ENCODE measurements at regions not wholly inside any gene's neighbourhood (a gene's known extent, or its start where the extent isn't known, plus 50 kb on each side); places are given as distances from the start of the nearest gene placed in this dataset.

DNA sequence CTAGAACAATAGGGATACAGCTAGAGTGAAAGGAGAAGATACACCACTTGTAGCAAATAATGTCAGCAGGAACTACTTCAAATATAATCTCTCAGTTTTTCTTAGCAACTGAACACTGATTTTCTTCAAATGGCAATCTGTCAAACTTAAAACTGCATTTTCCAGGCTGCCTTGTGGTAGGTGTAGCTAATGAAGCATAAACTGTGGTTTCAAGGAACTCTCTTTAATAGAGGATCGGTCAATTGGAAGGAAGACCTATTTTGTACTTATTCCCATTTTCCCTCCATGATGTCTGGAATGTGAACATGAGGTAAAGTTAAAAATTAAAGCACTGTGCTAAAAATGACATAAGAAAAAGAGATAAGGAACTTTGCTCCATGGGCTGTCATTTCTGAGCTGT lies 1261.9 kb downstream of the PCDH17 start:
- no peak for DNase-seq

GRCh38 chr13:58906329-58907007 lies 1257.3 kb downstream of the DIAPH3 start:
- H3K9me2 ChIP-seq (replicated peaks; ENCODE audit: insufficient read depth, low read length): no peaks in the 10 kb centered on the region
- H3K27ac ChIP-seq (ENCODE audit: low read length): no peak overlapping the region
- H3K79me2 ChIP-seq (ENCODE audit: low read length): no peaks in the 10 kb centered on the region
- H3K9ac ChIP-seq (ENCODE audit: low read length): no peak overlapping the region
- H4K20me1 ChIP-seq (ENCODE audit: insufficient read depth, low read depth, low read length): no peaks in the 10 kb centered on the region
- no peak overlapping the region for H3K4me2 ChIP-seq (ENCODE audit: low read depth, low read length, poor library complexity, severe bottlenecking)
- H3K36me3 ChIP-seq (ENCODE audit: insufficient read depth, low read length): no peaks in the 10 kb centered on the region
- no peak overlapping the region for H2AFZ ChIP-seq (ENCODE audit: low read length)
- DNase-seq: no peak
- peaks cover 23% of the 10 kb centered on the region for H3K9me3 ChIP-seq (ENCODE audit: low read length)
- H3K4me1 ChIP-seq (ENCODE audit: low read length): no peaks in the 10 kb centered on the region
- H3K27me3 ChIP-seq (ENCODE audit: low read length): no peaks in the 10 kb centered on the region
- no peak overlapping the region for H3K4me3 ChIP-seq (ENCODE audit: low read length)

More for the DNA sequence above, 1261.9 kb downstream of the PCDH17 start:
- H2AFZ ChIP-seq (ENCODE audit: low read length): no peak overlapping the region
- no peaks in the 10 kb centered on the region for H3K79me2 ChIP-seq (ENCODE audit: low read length)
- no peak overlapping the region for H3K27ac ChIP-seq (ENCODE audit: low read length)
- H3K9me2 ChIP-seq (replicated peaks; ENCODE audit: insufficient read depth, low read length): no peaks in the 10 kb centered on the region
- H4K20me1 ChIP-seq (ENCODE audit: insufficient read depth, low read depth, low read length): no peaks in the 10 kb centered on the region
- H3K27me3 ChIP-seq (ENCODE audit: low read length): no peaks in the 10 kb centered on the region
- H3K4me1 ChIP-seq (ENCODE audit: low read length): no peaks in the 10 kb centered on the region
- no peak overlapping the region for H3K4me3 ChIP-seq (ENCODE audit: low read length)
- H3K36me3 ChIP-seq (ENCODE audit: insufficient read depth, low read length): no peaks in the 10 kb centered on the region
- no peak overlapping the region for H3K4me2 ChIP-seq (ENCODE audit: low read depth, low read length, poor library complexity, severe bottlenecking)
- H3K9me3 ChIP-seq (ENCODE audit: low read length): peaks cover 3% of the 10 kb centered on the region
- H3K9ac ChIP-seq (ENCODE audit: low read length): no peak overlapping the region

DNA sequence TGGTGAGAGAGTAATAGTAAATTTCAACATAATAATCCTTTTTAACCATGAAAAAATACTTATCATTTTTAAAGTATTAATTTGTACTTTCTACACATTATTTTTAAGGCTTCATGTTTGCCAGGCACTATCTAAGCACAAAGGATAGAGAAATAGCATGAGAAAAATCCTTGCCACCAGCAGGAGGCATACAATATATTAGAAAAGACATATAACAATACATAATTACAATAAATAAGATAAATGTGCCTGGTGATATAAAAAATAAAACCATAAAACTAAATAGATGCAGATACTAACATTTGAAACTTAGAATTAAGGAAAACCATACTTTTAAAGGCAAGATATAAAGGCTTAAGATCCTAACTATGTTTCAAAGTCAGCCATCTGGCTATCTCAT lies 1256.4 kb downstream of the DIAPH3 start:
- DNase-seq: no peak

DNA sequence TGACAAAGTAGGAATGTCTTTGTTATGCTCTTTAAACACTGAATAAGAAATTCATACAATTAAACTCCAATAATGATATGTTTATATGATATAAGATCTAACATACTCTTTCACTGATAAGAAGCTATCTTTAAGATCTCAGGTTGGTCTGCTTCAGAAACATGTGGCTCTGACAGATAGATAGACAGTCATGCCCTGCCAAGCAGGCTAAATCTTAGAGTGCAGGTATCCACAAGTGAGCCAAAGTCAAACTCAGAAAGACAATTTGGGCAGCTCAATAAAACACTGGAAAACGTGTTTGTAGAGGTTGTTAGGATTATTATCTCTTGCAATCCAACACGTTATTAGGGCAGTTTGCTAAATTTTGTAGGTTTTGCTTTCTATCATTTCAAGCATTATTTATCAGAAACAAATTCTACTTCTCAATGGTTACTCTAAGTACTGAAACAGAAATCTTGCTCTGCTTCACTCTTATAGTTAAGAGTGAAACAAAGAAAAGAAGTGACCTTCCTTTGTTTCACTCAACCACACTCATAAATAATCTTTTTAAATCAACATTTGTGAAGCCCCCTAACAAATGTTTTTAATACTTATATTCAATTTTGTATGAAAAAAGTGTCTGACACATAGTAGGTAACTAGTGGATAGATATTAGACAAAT lies 1255.6 kb downstream of the DIAPH3 start:
- H2AFZ ChIP-seq (ENCODE audit: low read length): no peak overlapping the region
- no peak overlapping the region for H3K4me3 ChIP-seq (ENCODE audit: low read length)
- H3K36me3 ChIP-seq (ENCODE audit: insufficient read depth, low read length): no peaks in the 10 kb centered on the region
- H4K20me1 ChIP-seq (ENCODE audit: insufficient read depth, low read depth, low read length): no peaks in the 10 kb centered on the region
- no peaks in the 10 kb centered on the region for H3K27me3 ChIP-seq (ENCODE audit: low read length)
- no peak overlapping the region for H3K27ac ChIP-seq (ENCODE audit: low read length)
- no peak overlapping the region for H3K9ac ChIP-seq (ENCODE audit: low read length)
- H3K9me2 ChIP-seq (replicated peaks; ENCODE audit: insufficient read depth, low read length): no peaks in the 10 kb centered on the region
- H3K4me2 ChIP-seq (ENCODE audit: low read depth, low read length, poor library complexity, severe bottlenecking): no peak overlapping the region
- peaks cover 22% of the 10 kb centered on the region for H3K9me3 ChIP-seq (ENCODE audit: low read length)
- no peaks in the 10 kb centered on the region for H3K4me1 ChIP-seq (ENCODE audit: low read length)
- no peak for DNase-seq
- no peaks in the 10 kb centered on the region for H3K79me2 ChIP-seq (ENCODE audit: low read length)

More for the DNA sequence above, 1256.4 kb downstream of the DIAPH3 start:
- Histone ChIP-seq H3K9me2 (replicated peaks; ENCODE audit: insufficient read depth, low read length) (no peaks in the 10 kb centered on the region), H3K4me3 (ENCODE audit: low read length) (no peak overlapping the region), H3K27me3 (ENCODE audit: low read length) (no peaks in the 10 kb centered on the region), H3K79me2 (ENCODE audit: low read length) (no peaks in the 10 kb centered on the region), H3K4me1 (ENCODE audit: low read length) (no peaks in the 10 kb centered on the region), H3K4me2 (ENCODE audit: low read depth, low read length, poor library complexity, severe bottlenecking) (no peak overlapping the region), H3K36me3 (ENCODE audit: insufficient read depth, low read length) (no peaks in the 10 kb centered on the region), H3K27ac (ENCODE audit: low read length) (no peak overlapping the region), H3K9ac (ENCODE audit: low read length) (no peak overlapping the region), H4K20me1 (ENCODE audit: insufficient read depth, low read depth, low read length) (no peaks in the 10 kb centered on the region), H3K9me3 (ENCODE audit: low read length) (peaks cover 23% of the 10 kb centered on the region), H2AFZ (ENCODE audit: low read length) (no peak overlapping the region)

DNA sequence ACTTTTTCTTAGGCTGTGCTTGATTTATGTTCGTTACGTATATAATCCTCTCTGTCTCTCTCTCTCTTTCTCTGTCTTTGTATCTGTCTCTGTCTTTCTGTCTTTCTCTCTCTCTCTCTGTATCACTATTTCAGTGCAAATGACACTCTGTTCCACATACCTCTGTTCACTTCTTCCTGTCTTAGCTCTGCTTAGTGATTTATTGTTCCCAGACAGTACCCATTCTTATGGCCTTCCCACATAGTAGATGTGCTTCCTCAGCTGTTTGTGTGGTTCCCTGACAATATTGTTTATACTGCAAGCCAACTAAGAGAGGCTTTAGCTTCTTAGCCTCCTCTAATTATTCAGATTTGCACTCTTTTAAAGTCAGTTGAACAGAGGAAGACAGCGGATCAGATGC lies 1244.2 kb downstream of the DIAPH3 start:
- DNase-seq: no peak
- H3K9me3 ChIP-seq (ENCODE audit: low read length): peaks cover 17% of the 10 kb centered on the region
- no peaks in the 10 kb centered on the region for H3K9me2 ChIP-seq (replicated peaks; ENCODE audit: insufficient read depth, low read length)
- H2AFZ ChIP-seq (ENCODE audit: low read length): no peak overlapping the region
- H3K27ac ChIP-seq (ENCODE audit: low read length): no peak overlapping the region
- no peaks in the 10 kb centered on the region for H3K27me3 ChIP-seq (ENCODE audit: low read length)
- H3K36me3 ChIP-seq (ENCODE audit: insufficient read depth, low read length): no peaks in the 10 kb centered on the region
- no peaks in the 10 kb centered on the region for H3K4me1 ChIP-seq (ENCODE audit: low read length)
- H3K9ac ChIP-seq (ENCODE audit: low read length): no peak overlapping the region
- H3K4me2 ChIP-seq (ENCODE audit: low read depth, low read length, poor library complexity, severe bottlenecking): no peak overlapping the region
- no peak overlapping the region for H3K4me3 ChIP-seq (ENCODE audit: low read length)
- no peaks in the 10 kb centered on the region for H3K79me2 ChIP-seq (ENCODE audit: low read length)
- no peaks in the 10 kb centered on the region for H4K20me1 ChIP-seq (ENCODE audit: insufficient read depth, low read depth, low read length)

GRCh38 chr13:58921129-58921528 lies 1242.6 kb downstream of the DIAPH3 start:
- H3K36me3 ChIP-seq (ENCODE audit: insufficient read depth, low read length): no peaks in the 10 kb centered on the region
- no peak overlapping the region for H3K27ac ChIP-seq (ENCODE audit: low read length)
- H4K20me1 ChIP-seq (ENCODE audit: insufficient read depth, low read depth, low read length): no peaks in the 10 kb centered on the region
- H3K4me2 ChIP-seq (ENCODE audit: low read depth, low read length, poor library complexity, severe bottlenecking): no peak overlapping the region
- no peak overlapping the region for H2AFZ ChIP-seq (ENCODE audit: low read length)
- no peak for DNase-seq
- H3K9me2 ChIP-seq (replicated peaks; ENCODE audit: insufficient read depth, low read length): no peaks in the 10 kb centered on the region
- no peaks in the 10 kb centered on the region for H3K4me1 ChIP-seq (ENCODE audit: low read length)
- H3K4me3 ChIP-seq (ENCODE audit: low read length): no peak overlapping the region
- peaks cover 10% of the 10 kb centered on the region for H3K9me3 ChIP-seq (ENCODE audit: low read length)
- no peaks in the 10 kb centered on the region for H3K79me2 ChIP-seq (ENCODE audit: low read length)
- no peaks in the 10 kb centered on the region for H3K27me3 ChIP-seq (ENCODE audit: low read length)
- no peak overlapping the region for H3K9ac ChIP-seq (ENCODE audit: low read length)

DNA sequence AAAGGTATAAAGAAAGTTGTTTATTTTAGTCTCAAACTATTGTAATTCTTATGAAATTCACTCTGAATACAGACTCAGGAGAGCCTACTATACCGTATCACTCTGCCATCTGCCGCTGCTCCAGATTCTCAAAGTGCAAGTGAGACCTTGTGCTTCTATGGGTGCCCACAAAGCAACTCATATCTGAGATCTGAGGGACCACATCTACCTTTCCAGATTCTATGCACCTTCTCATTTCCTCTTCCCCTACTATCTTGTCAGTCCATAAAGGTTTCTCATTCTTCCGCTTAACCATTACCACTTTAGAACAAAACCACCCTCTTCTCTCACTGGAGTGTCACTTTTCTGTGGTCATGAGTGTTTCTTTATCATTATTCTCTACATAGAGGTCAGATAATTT lies 1236.9 kb downstream of the DIAPH3 start:
- no peak overlapping the region for H3K9ac ChIP-seq (ENCODE audit: low read length)
- H3K4me3 ChIP-seq (ENCODE audit: low read length): no peak overlapping the region
- H3K9me3 ChIP-seq (ENCODE audit: low read length): peaks cover 24% of the 10 kb centered on the region
- no peak overlapping the region for H3K4me2 ChIP-seq (ENCODE audit: low read depth, low read length, poor library complexity, severe bottlenecking)
- H2AFZ ChIP-seq (ENCODE audit: low read length): no peak overlapping the region
- no peaks in the 10 kb centered on the region for H3K79me2 ChIP-seq (ENCODE audit: low read length)
- no peaks in the 10 kb centered on the region for H3K27me3 ChIP-seq (ENCODE audit: low read length)
- no peaks in the 10 kb centered on the region for H3K4me1 ChIP-seq (ENCODE audit: low read length)
- no peaks in the 10 kb centered on the region for H3K36me3 ChIP-seq (ENCODE audit: insufficient read depth, low read length)
- H3K9me2 ChIP-seq (replicated peaks; ENCODE audit: insufficient read depth, low read length): no peaks in the 10 kb centered on the region
- DNase-seq: no peak
- H3K27ac ChIP-seq (ENCODE audit: low read length): no peak overlapping the region
- no peaks in the 10 kb centered on the region for H4K20me1 ChIP-seq (ENCODE audit: insufficient read depth, low read depth, low read length)

- Histone ChIP-seq H3K4me3 (ENCODE audit: low read length) (no peak overlapping the region), H3K9me2 (replicated peaks; ENCODE audit: insufficient read depth, low read length) (no peaks in the 10 kb centered on the region), H2AFZ (ENCODE audit: low read length) (no peak overlapping the region), H3K36me3 (ENCODE audit: insufficient read depth, low read length) (no peaks in the 10 kb centered on the region), H3K79me2 (ENCODE audit: low read length) (no peaks in the 10 kb centered on the region), H3K27me3 (ENCODE audit: low read length) (no peaks in the 10 kb centered on the region), H4K20me1 (ENCODE audit: insufficient read depth, low read depth, low read length) (no peaks in the 10 kb centered on the region), H3K4me2 (ENCODE audit: low read depth, low read length, poor library complexity, severe bottlenecking) (no peak overlapping the region), H3K27ac (ENCODE audit: low read length) (no peak overlapping the region), H3K9ac (ENCODE audit: low read length) (no peak overlapping the region), H3K4me1 (ENCODE audit: low read length) (no peaks in the 10 kb centered on the region), H3K9me3 (ENCODE audit: low read length) (peaks cover 32% of the 10 kb centered on the region)
- no peak for DNase-seq
Observed at GRCh38 chr13:58933475-58933874, 1230.3 kb downstream of the DIAPH3 start.
